Cardiac muscle cell (in vitro differentiated cells and primary cell): ENCODE measurements at regions not wholly inside any gene's neighbourhood (a gene's known extent, or its start where the extent isn't known, plus 50 kb on each side); places are given as distances from the start of the nearest gene placed in this dataset.

Experiments used
- DNase-seq, 2 donors: peaks; one replicate each; pipeline versions ENCODE4 v3.0.0 to v3.0.0-alpha.2; 2010 to 2017; ENCODE audit warnings: low read depth in 1 of 2, low spot score in 1 of 2
- H3K27ac ChIP-seq: fragments of 200-600 bp; sonication (generic); 2 replicates; pipeline ENCODE4 v1.5.1; 2016
- H3K27me3 ChIP-seq: fragments of 200-600 bp; sonication (generic); 2 replicates; pipeline ENCODE4 v1.6.0; 2016; ENCODE audit warnings: control low read depth
- H3K36me3 ChIP-seq: fragments of 200-600 bp; sonication (generic); 2 replicates; pipeline ENCODE4 v1.5.1; 2016; ENCODE audit warnings: control low read depth
- H3K4me1 ChIP-seq: fragments of 200-600 bp; sonication (generic); 2 replicates; pipeline ENCODE4 v1.8.1; 2017; ENCODE audit warnings: low read depth, mild to moderate bottlenecking, mixed run types
- H3K4me3 ChIP-seq: fragments of 200-600 bp; sonication (generic); 2 replicates; pipeline ENCODE4 v1.5.1; 2016; ENCODE audit warnings: mild to moderate bottlenecking
- H3K9me3 ChIP-seq: fragments of 200-600 bp; sonication (generic); 2 replicates; pipeline ENCODE4 v1.5.1; 2017; ENCODE audit warnings: low read depth, mild to moderate bottlenecking, control low read depth
- TF ChIP-seq, protein P1 (sequence below): IDR thresholded peaks from 2 replicates; pipeline ENCODE4 v1.5.1; 2012; ENCODE audit warnings: low read depth, mild to moderate bottlenecking, low read length

DNA sequence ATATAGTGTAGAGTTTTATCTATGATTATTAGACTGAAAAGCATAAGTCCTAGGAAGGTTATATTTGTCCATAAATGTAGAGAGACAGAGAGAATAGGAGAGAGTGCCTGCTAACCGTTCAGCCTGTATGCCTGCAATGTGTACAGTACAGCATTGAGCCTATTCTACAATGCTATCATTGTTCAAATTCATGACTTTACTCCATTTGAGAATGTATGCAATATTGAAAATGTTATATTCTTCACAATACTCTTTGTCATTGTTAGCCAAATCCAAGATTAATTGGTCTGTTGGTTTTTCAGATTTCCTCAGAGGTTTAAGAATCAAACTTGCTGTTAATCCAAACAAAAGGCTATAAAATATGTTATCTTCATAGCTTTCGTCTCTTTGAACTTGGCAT lies 585.2 kb upstream of the B3GALT2 start:
- Histone ChIP-seq H3K4me1 (no peaks in the 10 kb centered on the region), H3K9me3 (no peaks in the 10 kb centered on the region), H3K27ac (no peak overlapping the region), H3K36me3 (no peaks in the 10 kb centered on the region), H3K4me3 (no peak overlapping the region), H3K27me3 (no peaks in the 10 kb centered on the region)
- no peak for DNase-seq
- TF ChIP-seq, protein P1, sequence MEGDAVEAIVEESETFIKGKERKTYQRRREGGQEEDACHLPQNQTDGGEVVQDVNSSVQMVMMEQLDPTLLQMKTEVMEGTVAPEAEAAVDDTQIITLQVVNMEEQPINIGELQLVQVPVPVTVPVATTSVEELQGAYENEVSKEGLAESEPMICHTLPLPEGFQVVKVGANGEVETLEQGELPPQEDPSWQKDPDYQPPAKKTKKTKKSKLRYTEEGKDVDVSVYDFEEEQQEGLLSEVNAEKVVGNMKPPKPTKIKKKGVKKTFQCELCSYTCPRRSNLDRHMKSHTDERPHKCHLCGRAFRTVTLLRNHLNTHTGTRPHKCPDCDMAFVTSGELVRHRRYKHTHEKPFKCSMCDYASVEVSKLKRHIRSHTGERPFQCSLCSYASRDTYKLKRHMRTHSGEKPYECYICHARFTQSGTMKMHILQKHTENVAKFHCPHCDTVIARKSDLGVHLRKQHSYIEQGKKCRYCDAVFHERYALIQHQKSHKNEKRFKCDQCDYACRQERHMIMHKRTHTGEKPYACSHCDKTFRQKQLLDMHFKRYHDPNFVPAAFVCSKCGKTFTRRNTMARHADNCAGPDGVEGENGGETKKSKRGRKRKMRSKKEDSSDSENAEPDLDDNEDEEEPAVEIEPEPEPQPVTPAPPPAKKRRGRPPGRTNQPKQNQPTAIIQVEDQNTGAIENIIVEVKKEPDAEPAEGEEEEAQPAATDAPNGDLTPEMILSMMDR, result no peak

DNA sequence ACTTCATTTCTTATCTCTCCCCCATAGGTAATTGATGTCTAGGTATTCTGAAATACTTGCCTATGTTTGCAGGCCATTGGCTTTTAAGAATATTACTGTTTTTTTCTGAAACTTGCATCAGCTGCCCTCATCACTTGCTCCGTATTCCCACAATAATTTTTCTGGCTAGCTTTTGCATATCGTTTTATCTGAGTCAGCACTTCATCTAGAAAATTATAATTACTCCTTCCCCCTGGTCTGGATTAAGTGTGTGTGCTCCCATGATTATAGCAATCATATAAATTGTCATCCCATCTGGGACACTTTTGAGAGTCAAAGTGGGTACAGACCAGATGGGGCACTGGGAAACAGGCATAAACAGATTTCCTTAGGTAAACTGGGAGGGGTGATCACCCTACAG lies 583.2 kb upstream of the B3GALT2 start:
- TF ChIP-seq, protein P1, result no peak
- H3K27me3 ChIP-seq, result no peaks in the 10 kb centered on the region
- no peaks in the 10 kb centered on the region for H3K4me1 ChIP-seq
- no peak overlapping the region for H3K27ac ChIP-seq
- no peaks in the 10 kb centered on the region for H3K9me3 ChIP-seq
- H3K4me3 ChIP-seq, result no peak overlapping the region
- no peaks in the 10 kb centered on the region for H3K36me3 ChIP-seq
- DNase-seq, result no peak

DNA sequence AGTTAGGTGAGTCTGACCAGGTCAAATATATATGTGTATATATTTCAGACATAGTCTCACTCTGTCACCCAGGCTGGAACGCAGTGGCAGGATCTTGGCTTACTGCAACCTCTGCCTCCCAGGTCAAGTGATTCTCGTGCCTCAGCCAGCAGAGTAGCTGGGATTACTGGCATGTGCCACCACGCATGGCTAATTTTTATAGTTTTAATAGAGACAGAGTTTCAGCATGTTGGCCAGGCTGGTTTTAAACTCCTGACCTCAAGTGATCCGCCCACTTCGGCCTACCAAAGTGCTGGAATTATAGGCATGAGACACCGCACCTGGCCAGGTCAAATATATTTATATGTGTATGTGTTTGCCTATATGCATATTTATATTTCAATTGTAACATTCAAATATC lies 581.5 kb upstream of the B3GALT2 start:
- Histone ChIP-seq H3K9me3 (no peaks in the 10 kb centered on the region), H3K27me3 (no peaks in the 10 kb centered on the region), H3K4me3 (no peak overlapping the region), H3K36me3 (no peaks in the 10 kb centered on the region), H3K27ac (no peak overlapping the region), H3K4me1 (no peaks in the 10 kb centered on the region)
- no peak for DNase-seq
- TF ChIP-seq, protein P1, result no peak

DNA sequence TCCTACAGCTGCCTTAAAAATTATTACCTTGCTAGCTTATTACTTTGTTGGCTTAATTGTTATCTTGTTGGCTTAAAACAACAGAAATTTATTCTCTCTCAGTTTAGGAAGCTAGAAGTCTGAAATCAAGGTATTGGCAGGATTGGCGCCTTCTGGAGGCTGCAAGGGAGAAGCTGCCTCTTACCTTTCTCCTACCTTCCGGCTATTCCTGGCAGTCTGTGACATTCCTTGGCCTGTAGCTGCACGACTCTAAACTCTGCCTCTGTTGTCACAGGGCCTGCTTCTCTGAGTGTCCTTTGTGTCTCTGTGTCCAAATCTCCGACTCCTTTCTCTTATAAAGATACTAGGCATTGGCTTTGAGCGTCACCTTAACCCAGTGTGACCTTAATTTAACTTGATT lies 579.9 kb upstream of the B3GALT2 start:
- H3K4me3 ChIP-seq, result no peak overlapping the region
- no peaks in the 10 kb centered on the region for H3K4me1 ChIP-seq
- H3K9me3 ChIP-seq, result no peaks in the 10 kb centered on the region
- TF ChIP-seq, protein P1, result no peak
- no peak overlapping the region for H3K27ac ChIP-seq
- no peak for DNase-seq
- no peaks in the 10 kb centered on the region for H3K36me3 ChIP-seq
- H3K27me3 ChIP-seq, result no peaks in the 10 kb centered on the region

DNA sequence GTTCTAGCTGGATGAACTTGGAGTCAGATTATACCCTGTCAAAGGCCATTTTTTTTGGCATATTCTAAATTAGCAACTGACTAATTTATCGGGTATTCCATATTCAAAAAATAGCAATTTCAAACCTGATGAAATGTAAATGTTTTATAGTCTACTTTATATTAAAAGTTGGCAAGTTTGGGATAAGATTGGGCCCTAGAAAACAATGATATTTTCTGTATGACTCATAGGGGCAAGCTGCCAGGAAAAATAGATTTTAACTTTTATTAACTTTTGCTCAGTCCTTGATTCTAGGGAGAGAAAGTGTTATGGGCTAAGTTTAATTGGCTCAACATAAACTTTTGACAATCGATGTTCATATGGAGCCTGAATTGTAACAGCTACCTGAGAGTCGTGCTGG lies 576.9 kb upstream of the B3GALT2 start:
- Histone ChIP-seq H3K9me3 (no peaks in the 10 kb centered on the region), H3K4me3 (no peak overlapping the region), H3K27me3 (no peaks in the 10 kb centered on the region), H3K36me3 (no peaks in the 10 kb centered on the region), H3K4me1 (no peaks in the 10 kb centered on the region), H3K27ac (no peak overlapping the region)
- TF ChIP-seq, protein P1, result no peak
- peak in 1 of 2 donors; percentile 37 for DNase-seq

DNA sequence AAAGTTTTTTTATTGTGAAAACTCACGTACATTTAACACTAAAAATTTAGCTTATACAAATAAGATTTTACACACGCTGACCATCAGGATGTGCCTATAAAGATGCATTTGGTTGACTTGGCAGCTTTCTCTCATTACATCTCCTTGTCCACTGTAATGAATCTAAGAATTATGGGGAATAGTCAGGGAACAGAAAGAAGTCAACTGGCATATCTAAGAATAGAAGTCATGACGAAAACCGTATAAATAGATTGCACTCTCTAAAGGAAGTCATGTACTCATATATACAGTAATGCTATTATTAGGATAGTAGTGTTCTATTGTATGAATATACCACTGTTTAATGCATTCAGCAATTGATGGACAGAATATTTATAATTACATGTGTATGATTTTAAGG lies 575.8 kb upstream of the B3GALT2 start:
- Histone ChIP-seq H3K4me1 (no peaks in the 10 kb centered on the region), H3K4me3 (no peak overlapping the region), H3K27me3 (no peaks in the 10 kb centered on the region), H3K36me3 (no peaks in the 10 kb centered on the region), H3K27ac (no peak overlapping the region), H3K9me3 (no peaks in the 10 kb centered on the region)
- TF ChIP-seq, protein P1, result no peak
- DNase-seq, result no peak
